HEK293T (cell line): ENCODE measurements at regions not wholly inside any gene's neighbourhood (a gene's known extent, or its start where the extent isn't known, plus 50 kb on each side); places are given as distances from the start of the nearest gene placed in this dataset.

Experiments
- ARNT ChIP-seq: fragments of 450-650 bp; IDR thresholded peaks from 2 replicates; pipeline ENCODE4 v1.6.1; 2017; ENCODE audit warnings: mild to moderate bottlenecking
- ELF4 ChIP-seq: fragments of 450-650 bp; IDR thresholded peaks from 2 replicates; pipeline ENCODE4 v1.6.1; 2017; ENCODE audit warnings: antibody characterized with exemption
- FOXA1 ChIP-seq: fragments of 450-650 bp; IDR thresholded peaks from 2 replicates; pipeline ENCODE4 v1.6.1; 2016; ENCODE audit warnings: mild to moderate bottlenecking
- FOXK2 ChIP-seq: fragments of 450-650 bp; IDR thresholded peaks from 2 replicates; pipeline ENCODE4 v1.6.1; 2016; ENCODE audit warnings: mild to moderate bottlenecking
- FOXM1 ChIP-seq: fragments of 450-650 bp; IDR thresholded peaks from 2 replicates; pipeline ENCODE4 v1.6.1; 2017; ENCODE audit warnings: mild to moderate bottlenecking, borderline replicate concordance
- HDGF ChIP-seq: fragments of 450-650 bp; IDR thresholded peaks from 2 replicates; pipeline ENCODE4 v1.6.1; 2017; ENCODE audit warnings: antibody characterized with exemption, borderline replicate concordance
- SP1 ChIP-seq: fragments of 450-650 bp; IDR thresholded peaks from 2 replicates; pipeline ENCODE4 v1.6.1; 2017
- ZNF384 ChIP-seq: fragments of 450-650 bp; IDR thresholded peaks from 2 replicates; pipeline ENCODE4 v1.6.1; 2016

DNA sequence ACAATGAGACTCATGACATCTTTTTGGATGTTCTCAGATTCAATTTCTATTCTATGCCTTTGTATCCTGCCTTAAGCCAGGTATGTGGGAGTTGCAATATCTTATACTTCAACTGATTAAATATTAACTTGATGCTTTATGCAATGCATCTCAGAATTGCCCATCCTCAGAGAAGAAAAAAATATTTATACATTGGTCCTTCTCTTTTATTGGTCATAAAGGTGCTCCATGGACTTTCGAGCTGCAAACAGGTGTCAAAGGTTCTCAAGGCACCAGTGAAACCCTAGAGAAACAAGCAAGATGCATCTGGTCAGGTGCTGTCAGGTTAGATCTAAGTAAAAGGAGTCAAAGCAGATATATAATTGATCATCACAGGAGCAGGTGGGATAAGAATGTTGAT lies 690.5 kb downstream of the PLCL1 start:
- no peak for TF ChIP-seq FOXK2
- TF ChIP-seq FOXM1, result no peak
- no peak for TF ChIP-seq HDGF
- no peak for TF ChIP-seq SP1
- no peak for TF ChIP-seq ARNT
- TF ChIP-seq FOXA1, result no peak
- TF ChIP-seq ZNF384, result no peak
- TF ChIP-seq ELF4, result no peak
